GM23338 (cell line): ENCODE measurements at regions not wholly inside any gene's neighbourhood (a gene's known extent, or its start where the extent isn't known, plus 50 kb on each side); places are given as distances from the start of the nearest gene placed in this dataset.

ENCODE experiments used
- ATAC-seq: fragments of 200-7000 bp; cut with Tn5 transposase; 3 replicates; pipeline ENCODE4 v1.9.1; 2020
- DNase-seq: peaks from one replicate; pipeline ENCODE4 v3.0.0-alpha.2; 2015; ENCODE audit warnings: low spot score
- H2AFZ ChIP-seq: fragments of 200-600 bp; sonication (generic); 2 replicates; pipeline ENCODE4 v1.8.0; 2016; ENCODE audit warnings: antibody characterized with exemption, mild to moderate bottlenecking, moderate library complexity
- H3F3A ChIP-seq: fragments of 200-600 bp; sonication (generic); replicated peaks from 2 replicates; pipeline ENCODE4 v1.8.0; 2017; ENCODE audit warnings: antibody characterized with exemption, mixed run types, low read depth
- H3K27ac ChIP-seq: fragments of 200-600 bp; sonication (generic); 2 replicates; pipeline ENCODE4 v1.6.1; 2016; ENCODE audit warnings: low read depth
- H3K27me3 ChIP-seq: fragments of 200-600 bp; sonication (generic); 2 replicates; pipeline ENCODE4 v1.8.0; 2016; ENCODE audit warnings: mild to moderate bottlenecking, mixed run types, moderate library complexity; ENCODE audit not compliant: insufficient read depth
- H3K36me3 ChIP-seq: fragments of 200-600 bp; sonication (generic); 2 replicates; pipeline ENCODE4 v1.8.0; 2016; ENCODE audit warnings: mild to moderate bottlenecking; ENCODE audit not compliant: insufficient read depth
- H3K4me1 ChIP-seq: fragments of 200-600 bp; sonication (generic); 2 replicates; pipeline ENCODE4 v1.8.0; 2016; ENCODE audit warnings: mild to moderate bottlenecking, moderate library complexity; ENCODE audit not compliant: insufficient read depth
- H3K4me2 ChIP-seq: fragments of 200-600 bp; sonication (generic); 2 replicates; pipeline ENCODE4 v1.7.1; 2017; ENCODE audit warnings: mixed run types
- H3K4me3 ChIP-seq: fragments of 200-600 bp; sonication (generic); 2 replicates; pipeline ENCODE4 v1.6.1; 2016; ENCODE audit warnings: mixed run types
- H3K79me2 ChIP-seq: fragments of 200-600 bp; sonication (generic); replicated peaks from 2 replicates; pipeline ENCODE4 v1.8.0; 2017; ENCODE audit warnings: mild to moderate bottlenecking; ENCODE audit not compliant: insufficient read depth
- H3K9me2 ChIP-seq: fragments of 200-600 bp; sonication (generic); 2 replicates; pipeline ENCODE4 v1.8.0; 2017; ENCODE audit not compliant: insufficient read depth
- H4K20me1 ChIP-seq: fragments of 200-600 bp; sonication (generic); replicated peaks from 2 replicates; pipeline ENCODE4 v1.8.0; 2017; ENCODE audit warnings: mild to moderate bottlenecking; ENCODE audit not compliant: insufficient read depth
- H3K27ac Mint-ChIP-seq: 2 replicates; pipeline ENCODE4 v1.8.0; 2020; ENCODE audit warnings: inconsistent platforms, mild to moderate bottlenecking, moderate library complexity, mixed read lengths
- H3K27me3 Mint-ChIP-seq: 3 replicates; pipeline ENCODE4 v1.8.0; 2022; ENCODE audit warnings: low read depth, mild to moderate bottlenecking, moderate library complexity, mixed read lengths, inconsistent platforms; ENCODE audit not compliant: insufficient read depth, poor library complexity
- H3K36me3 Mint-ChIP-seq: 3 replicates; pipeline ENCODE4 v1.8.0; 2021; ENCODE audit warnings: low read depth, mild to moderate bottlenecking, inconsistent platforms, moderate library complexity, mixed read lengths
- H3K4me1 Mint-ChIP-seq: 3 replicates; pipeline ENCODE4 v1.8.0; 2020; ENCODE audit warnings: mild to moderate bottlenecking, inconsistent platforms, mixed read lengths
- H3K4me3 Mint-ChIP-seq: 3 replicates; pipeline ENCODE4 v1.8.0; 2021; ENCODE audit warnings: moderate library complexity, mild to moderate bottlenecking, inconsistent platforms, mixed read lengths
- H3K9me3 Mint-ChIP-seq: 3 replicates; pipeline ENCODE4 v1.8.0; 2020; ENCODE audit warnings: moderate library complexity, mild to moderate bottlenecking, inconsistent platforms, mixed read lengths
- CREB1 ChIP-seq: fragments of 250-450 bp; sonication (Bioruptor Pico); IDR thresholded peaks from 2 replicates; pipeline ENCODE4 v1.5.0; 2020; ENCODE audit warnings: low read depth, mild to moderate bottlenecking, moderate library complexity
- EZH2 ChIP-seq: fragments of 200-600 bp; sonication (generic); IDR thresholded peaks from one replicate; pipeline ENCODE4 v1.8.0; 2017; ENCODE audit warnings: antibody characterized with exemption, mild to moderate bottlenecking, low read depth; ENCODE audit not compliant: unreplicated experiment
- EZH2phosphoT487 ChIP-seq: fragments of 200-600 bp; sonication (generic); IDR thresholded peaks from one replicate; pipeline ENCODE4 v1.8.1; 2018; ENCODE audit warnings: antibody characterized with exemption; ENCODE audit not compliant: unreplicated experiment
- JUNB ChIP-seq: IDR thresholded peaks from one replicate; pipeline ENCODE4 v1.6.1; 2016; ENCODE audit warnings: antibody characterized with exemption; ENCODE audit not compliant: unreplicated experiment
- NANOG ChIP-seq: IDR thresholded peaks from 2 replicates; pipeline ENCODE4 v1.6.1; 2016; ENCODE audit warnings: antibody characterized with exemption, borderline replicate concordance
- POLR2AphosphoS5 ChIP-seq: IDR thresholded peaks from 2 replicates; pipeline ENCODE4 v1.6.1; 2016; ENCODE audit warnings: antibody characterized with exemption, low read depth
- STAT1 ChIP-seq: IDR thresholded peaks from one replicate; pipeline ENCODE4 v1.6.1; 2016; ENCODE audit warnings: antibody characterized with exemption; ENCODE audit not compliant: unreplicated experiment
- ZNF331 ChIP-seq: fragments of 250-450 bp; sonication (Bioruptor Pico); IDR thresholded peaks from 2 replicates; pipeline ENCODE4 v1.5.0; 2020; ENCODE audit warnings: low read depth, mild to moderate bottlenecking, moderate library complexity
- TF ChIP-seq, protein P1 (sequence below): IDR thresholded peaks from one replicate; pipeline ENCODE4 v1.6.1; 2018; ENCODE audit warnings: antibody characterized with exemption; ENCODE audit not compliant: unreplicated experiment
- TF ChIP-seq, protein P2 (sequence below): IDR thresholded peaks from 2 replicates; pipeline ENCODE4 v1.6.1; 2016; ENCODE audit warnings: antibody characterized with exemption
- TF ChIP-seq, protein P3 (sequence below): fragments of 250-450 bp; sonication (Bioruptor Pico); IDR thresholded peaks from 2 replicates; pipeline ENCODE4 v1.5.0; 2020; ENCODE audit warnings: mild to moderate bottlenecking, moderate library complexity

DNA sequence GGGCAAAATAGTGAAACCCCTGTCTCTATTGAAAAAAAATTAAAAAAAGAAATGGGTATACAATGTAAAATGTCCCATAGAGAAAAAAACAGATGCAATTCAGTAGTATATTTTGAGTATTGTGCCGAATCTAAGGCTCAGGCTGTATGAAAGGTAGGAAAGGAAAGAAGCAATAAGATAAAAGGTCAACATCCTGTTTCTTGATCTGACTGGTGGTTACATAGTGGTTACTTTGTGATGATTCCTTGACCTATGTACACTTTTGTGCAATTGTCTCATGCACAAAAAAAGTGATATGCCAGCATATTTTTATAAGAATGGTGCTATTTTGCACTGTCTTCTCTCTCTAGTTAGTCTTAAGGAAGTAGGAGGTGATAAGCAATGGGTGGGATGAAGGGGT, 1333.7 kb upstream of the TMEFF2 start (continued):
- TF ChIP-seq ZNF331 (CRISPR knock-in tag) (no peak), POLR2AphosphoS5 (no peak), STAT1 (no peak), EZH2phosphoT487 (no peak), JUNB (no peak)
- TF ChIP-seq, protein P1, sequence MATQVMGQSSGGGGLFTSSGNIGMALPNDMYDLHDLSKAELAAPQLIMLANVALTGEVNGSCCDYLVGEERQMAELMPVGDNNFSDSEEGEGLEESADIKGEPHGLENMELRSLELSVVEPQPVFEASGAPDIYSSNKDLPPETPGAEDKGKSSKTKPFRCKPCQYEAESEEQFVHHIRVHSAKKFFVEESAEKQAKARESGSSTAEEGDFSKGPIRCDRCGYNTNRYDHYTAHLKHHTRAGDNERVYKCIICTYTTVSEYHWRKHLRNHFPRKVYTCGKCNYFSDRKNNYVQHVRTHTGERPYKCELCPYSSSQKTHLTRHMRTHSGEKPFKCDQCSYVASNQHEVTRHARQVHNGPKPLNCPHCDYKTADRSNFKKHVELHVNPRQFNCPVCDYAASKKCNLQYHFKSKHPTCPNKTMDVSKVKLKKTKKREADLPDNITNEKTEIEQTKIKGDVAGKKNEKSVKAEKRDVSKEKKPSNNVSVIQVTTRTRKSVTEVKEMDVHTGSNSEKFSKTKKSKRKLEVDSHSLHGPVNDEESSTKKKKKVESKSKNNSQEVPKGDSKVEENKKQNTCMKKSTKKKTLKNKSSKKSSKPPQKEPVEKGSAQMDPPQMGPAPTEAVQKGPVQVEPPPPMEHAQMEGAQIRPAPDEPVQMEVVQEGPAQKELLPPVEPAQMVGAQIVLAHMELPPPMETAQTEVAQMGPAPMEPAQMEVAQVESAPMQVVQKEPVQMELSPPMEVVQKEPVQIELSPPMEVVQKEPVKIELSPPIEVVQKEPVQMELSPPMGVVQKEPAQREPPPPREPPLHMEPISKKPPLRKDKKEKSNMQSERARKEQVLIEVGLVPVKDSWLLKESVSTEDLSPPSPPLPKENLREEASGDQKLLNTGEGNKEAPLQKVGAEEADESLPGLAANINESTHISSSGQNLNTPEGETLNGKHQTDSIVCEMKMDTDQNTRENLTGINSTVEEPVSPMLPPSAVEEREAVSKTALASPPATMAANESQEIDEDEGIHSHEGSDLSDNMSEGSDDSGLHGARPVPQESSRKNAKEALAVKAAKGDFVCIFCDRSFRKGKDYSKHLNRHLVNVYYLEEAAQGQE, result no peak

DNA sequence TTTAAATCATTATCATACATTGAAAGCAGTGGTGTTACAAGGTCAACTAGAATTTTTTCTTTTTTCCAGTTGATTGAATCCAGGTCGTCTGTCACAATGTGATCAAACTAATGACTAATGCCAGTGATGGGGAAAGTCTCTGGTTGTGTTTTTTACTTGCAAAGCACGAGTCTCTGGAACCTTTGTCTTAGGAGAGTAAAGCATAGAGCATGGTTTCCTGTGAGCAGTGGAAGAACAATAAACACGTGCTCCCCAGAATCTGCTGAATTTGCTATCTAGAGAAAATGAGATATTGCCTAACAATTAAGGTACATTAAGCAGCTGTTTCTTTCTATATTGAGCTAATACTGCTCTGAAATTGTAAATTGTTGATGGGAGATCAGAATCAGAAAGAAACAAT, 1332.4 kb upstream of the TMEFF2 start:
- DNase-seq (peak; percentile 31), ATAC-seq (no peak)
- no peaks in the 10 kb centered on the region for H3K27me3 ChIP-seq
- H2AFZ ChIP-seq, result no peak overlapping the region
- Mint-ChIP-seq H3K9me3 (no peaks in the 10 kb centered on the region), H3K27ac (peak overlapping the region; percentile 42; the same call in 1 of the 2 replicates), H3K4me3 (no peak overlapping the region), H3K36me3 (no peaks in the 10 kb centered on the region), H3K27me3 (no peaks in the 10 kb centered on the region), H3K4me1 (peaks cover 3% of the 10 kb centered on the region)
- H3F3A ChIP-seq, result no peaks in the 10 kb centered on the region
- H3K4me1 ChIP-seq, result peaks cover 19% of the 10 kb centered on the region
- H4K20me1 ChIP-seq, result no peaks in the 10 kb centered on the region
- no peak overlapping the region for H3K4me3 ChIP-seq
- no peaks in the 10 kb centered on the region for H3K9me2 ChIP-seq
- no peaks in the 10 kb centered on the region for H3K79me2 ChIP-seq
- H3K36me3 ChIP-seq, result no peaks in the 10 kb centered on the region
- no peak overlapping the region; the same call in 1 of the 2 replicates for H3K4me2 ChIP-seq
- H3K27ac ChIP-seq, result 0 out of 2 replicates have a peak overlapping the region, but pooled peaks have one; percentile 12
- TF ChIP-seq STAT1 (no peak), JUNB (no peak), EZH2phosphoT487 (no peak), CREB1 (CRISPR knock-in tag) (no peak), POLR2AphosphoS5 (no peak), EZH2 (no peak), NANOG (no peak)
- TF ChIP-seq, protein P1, result no peak
- TF ChIP-seq, protein P2, sequence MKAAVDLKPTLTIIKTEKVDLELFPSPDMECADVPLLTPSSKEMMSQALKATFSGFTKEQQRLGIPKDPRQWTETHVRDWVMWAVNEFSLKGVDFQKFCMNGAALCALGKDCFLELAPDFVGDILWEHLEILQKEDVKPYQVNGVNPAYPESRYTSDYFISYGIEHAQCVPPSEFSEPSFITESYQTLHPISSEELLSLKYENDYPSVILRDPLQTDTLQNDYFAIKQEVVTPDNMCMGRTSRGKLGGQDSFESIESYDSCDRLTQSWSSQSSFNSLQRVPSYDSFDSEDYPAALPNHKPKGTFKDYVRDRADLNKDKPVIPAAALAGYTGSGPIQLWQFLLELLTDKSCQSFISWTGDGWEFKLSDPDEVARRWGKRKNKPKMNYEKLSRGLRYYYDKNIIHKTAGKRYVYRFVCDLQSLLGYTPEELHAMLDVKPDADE, result no peak
- TF ChIP-seq, protein P3, sequence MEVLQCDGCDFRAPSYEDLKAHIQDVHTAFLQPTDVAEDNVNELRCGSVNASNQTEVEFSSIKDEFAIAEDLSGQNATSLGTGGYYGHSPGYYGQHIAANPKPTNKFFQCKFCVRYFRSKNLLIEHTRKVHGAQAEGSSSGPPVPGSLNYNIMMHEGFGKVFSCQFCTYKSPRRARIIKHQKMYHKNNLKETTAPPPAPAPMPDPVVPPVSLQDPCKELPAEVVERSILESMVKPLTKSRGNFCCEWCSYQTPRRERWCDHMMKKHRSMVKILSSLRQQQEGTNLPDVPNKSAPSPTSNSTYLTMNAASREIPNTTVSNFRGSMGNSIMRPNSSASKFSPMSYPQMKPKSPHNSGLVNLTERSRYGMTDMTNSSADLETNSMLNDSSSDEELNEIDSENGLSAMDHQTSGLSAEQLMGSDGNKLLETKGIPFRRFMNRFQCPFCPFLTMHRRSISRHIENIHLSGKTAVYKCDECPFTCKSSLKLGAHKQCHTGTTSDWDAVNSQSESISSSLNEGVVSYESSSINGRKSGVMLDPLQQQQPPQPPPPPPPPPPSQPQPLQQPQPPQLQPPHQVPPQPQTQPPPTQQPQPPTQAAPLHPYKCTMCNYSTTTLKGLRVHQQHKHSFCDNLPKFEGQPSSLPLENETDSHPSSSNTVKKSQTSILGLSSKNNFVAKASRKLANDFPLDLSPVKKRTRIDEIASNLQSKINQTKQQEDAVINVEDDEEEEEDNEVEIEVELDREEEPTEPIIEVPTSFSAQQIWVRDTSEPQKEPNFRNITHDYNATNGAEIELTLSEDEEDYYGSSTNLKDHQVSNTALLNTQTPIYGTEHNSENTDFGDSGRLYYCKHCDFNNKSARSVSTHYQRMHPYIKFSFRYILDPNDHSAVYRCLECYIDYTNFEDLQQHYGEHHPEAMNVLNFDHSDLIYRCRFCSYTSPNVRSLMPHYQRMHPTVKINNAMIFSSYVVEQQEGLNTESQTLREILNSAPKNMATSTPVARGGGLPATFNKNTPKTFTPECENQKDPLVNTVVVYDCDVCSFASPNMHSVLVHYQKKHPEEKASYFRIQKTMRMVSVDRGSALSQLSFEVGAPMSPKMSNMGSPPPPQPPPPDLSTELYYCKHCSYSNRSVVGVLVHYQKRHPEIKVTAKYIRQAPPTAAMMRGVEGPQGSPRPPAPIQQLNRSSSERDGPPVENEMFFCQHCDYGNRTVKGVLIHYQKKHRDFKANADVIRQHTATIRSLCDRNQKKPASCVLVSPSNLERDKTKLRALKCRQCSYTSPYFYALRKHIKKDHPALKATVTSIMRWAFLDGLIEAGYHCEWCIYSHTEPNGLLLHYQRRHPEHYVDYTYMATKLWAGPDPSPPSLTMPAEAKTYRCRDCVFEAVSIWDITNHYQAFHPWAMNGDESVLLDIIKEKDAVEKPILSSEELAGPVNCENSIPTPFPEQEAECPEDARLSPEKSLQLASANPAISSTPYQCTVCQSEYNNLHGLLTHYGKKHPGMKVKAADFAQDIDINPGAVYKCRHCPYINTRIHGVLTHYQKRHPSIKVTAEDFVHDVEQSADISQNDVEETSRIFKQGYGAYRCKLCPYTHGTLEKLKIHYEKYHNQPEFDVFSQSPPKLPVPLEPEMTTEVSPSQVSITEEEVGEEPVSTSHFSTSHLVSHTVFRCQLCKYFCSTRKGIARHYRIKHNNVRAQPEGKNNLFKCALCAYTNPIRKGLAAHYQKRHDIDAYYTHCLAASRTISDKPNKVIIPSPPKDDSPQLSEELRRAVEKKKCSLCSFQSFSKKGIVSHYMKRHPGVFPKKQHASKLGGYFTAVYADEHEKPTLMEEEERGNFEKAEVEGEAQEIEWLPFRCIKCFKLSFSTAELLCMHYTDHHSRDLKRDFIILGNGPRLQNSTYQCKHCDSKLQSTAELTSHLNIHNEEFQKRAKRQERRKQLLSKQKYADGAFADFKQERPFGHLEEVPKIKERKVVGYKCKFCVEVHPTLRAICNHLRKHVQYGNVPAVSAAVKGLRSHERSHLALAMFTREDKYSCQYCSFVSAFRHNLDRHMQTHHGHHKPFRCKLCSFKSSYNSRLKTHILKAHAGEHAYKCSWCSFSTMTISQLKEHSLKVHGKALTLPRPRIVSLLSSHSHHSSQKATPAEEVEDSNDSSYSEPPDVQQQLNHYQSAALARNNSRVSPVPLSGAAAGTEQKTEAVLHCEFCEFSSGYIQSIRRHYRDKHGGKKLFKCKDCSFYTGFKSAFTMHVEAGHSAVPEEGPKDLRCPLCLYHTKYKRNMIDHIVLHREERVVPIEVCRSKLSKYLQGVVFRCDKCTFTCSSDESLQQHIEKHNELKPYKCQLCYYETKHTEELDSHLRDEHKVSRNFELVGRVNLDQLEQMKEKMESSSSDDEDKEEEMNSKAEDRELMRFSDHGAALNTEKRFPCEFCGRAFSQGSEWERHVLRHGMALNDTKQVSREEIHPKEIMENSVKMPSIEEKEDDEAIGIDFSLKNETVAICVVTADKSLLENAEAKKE (CRISPR knock-in tag), result no peak
